HUES64 (cell line): ENCODE measurements at regions not wholly inside any gene's neighbourhood (a gene's known extent, or its start where the extent isn't known, plus 50 kb on each side); places are given as distances from the start of the nearest gene placed in this dataset.
"Not testable (repeated sequence)": the region's sequence is repeated elsewhere in the genome, so short reads cannot be mapped to it uniquely, and the experiment has no call there.

ENCODE experiments used
- H3K27ac ChIP-seq: 2 replicates; pipeline ENCODE4 v1.7.0; 2013; ENCODE audit warnings: low read depth, low read length, inconsistent platforms
- H3K27me3 ChIP-seq: 2 replicates; pipeline ENCODE4 v1.6.1; 2013; ENCODE audit warnings: mild to moderate bottlenecking, low read length; ENCODE audit not compliant: insufficient read depth
- H3K36me3 ChIP-seq: 2 replicates; pipeline ENCODE4 v1.6.1; 2013; ENCODE audit warnings: mild to moderate bottlenecking, low read length; ENCODE audit not compliant: insufficient read depth
- H3K4me1 ChIP-seq: 2 replicates; pipeline ENCODE4 v1.6.1; 2013; ENCODE audit warnings: mild to moderate bottlenecking, low read length, moderate library complexity; ENCODE audit not compliant: insufficient read depth
- H3K4me3 ChIP-seq: 2 replicates; pipeline ENCODE4 v1.5.1; 2013; ENCODE audit warnings: mild to moderate bottlenecking, low read length, moderate library complexity
- H3K9ac ChIP-seq: 2 replicates; pipeline ENCODE4 v1.6.1; 2013; ENCODE audit warnings: mild to moderate bottlenecking, low read depth, low read length
- H3K9me3 ChIP-seq: 2 replicates; pipeline ENCODE4 v1.6.1; 2013; ENCODE audit warnings: low read depth, low read length; ENCODE audit not compliant: insufficient read depth
- WGBS: fragments of 150-250, 120-280 bp; methylation state at CpG from one replicate; pipeline ENCODE4 v1.1.7; 2013; ENCODE audit warnings: missing lambda C conversion rate; 5-methylcytosine and 5-hydroxymethylcytosine counted together

DNA sequence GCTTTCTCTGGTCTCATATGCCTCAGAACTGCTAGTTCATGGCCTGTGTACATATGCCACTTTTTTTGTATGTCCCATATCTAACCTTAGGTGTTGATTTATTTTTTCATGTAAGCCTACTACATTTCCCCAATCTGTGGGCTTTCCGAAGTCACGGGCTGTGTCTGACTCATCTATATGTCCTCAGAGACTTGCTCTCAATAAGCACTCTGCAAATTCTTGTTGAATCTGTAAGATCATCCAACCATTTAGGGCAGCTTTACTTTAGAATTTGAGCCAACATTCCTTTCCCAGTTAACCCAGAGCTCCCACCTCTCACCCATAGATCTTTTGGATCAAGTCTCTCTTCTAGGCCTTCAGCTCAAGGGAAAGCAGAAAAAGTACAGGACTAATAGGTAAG, 263.4 kb downstream of the SEC61B start:
- H3K36me3 ChIP-seq: no peaks in the 10 kb centered on the region
- no peak overlapping the region for H3K9ac ChIP-seq
- H3K4me3 ChIP-seq: no peak overlapping the region
- no peak overlapping the region for H3K27ac ChIP-seq
- peaks cover 5% of the 10 kb centered on the region; the same call in 1 of the 2 replicates for H3K27me3 ChIP-seq
- peaks cover 13% of the 10 kb centered on the region for H3K4me1 ChIP-seq
- 97% methylated on average over 2 of the region's 2 CpGs for whole genome bisulfite sequencing
- H3K9me3 ChIP-seq: no peaks in the 10 kb centered on the region

- H3K36me3 ChIP-seq: no peaks in the 10 kb centered on the region
- no peak overlapping the region for H3K4me3 ChIP-seq
- no peak overlapping the region for H3K9ac ChIP-seq
- peaks cover 13% of the 10 kb centered on the region for H3K4me1 ChIP-seq
- peaks cover 5% of the 10 kb centered on the region; the same call in 1 of the 2 replicates for H3K27me3 ChIP-seq
- no peaks in the 10 kb centered on the region for H3K9me3 ChIP-seq
- H3K27ac ChIP-seq: no peak overlapping the region
These were observed 264.6 kb downstream of the SEC61B start for GRCh38 chr9:99486684-99487083.

GRCh38 chr9:99488131-99489059, 266.3 kb downstream of the SEC61B start:
- 17% methylated on average over 7 of the region's 7 CpGs for WGBS
- Histone ChIP-seq H3K4me3 (no peak overlapping the region), H3K9ac (no peak overlapping the region), H3K27ac (no peak overlapping the region; the same call in 1 of the 2 replicates), H3K9me3 (no peaks in the 10 kb centered on the region), H3K4me1 (peaks cover 13% of the 10 kb centered on the region), H3K36me3 (no peaks in the 10 kb centered on the region), H3K27me3 (peaks cover 5% of the 10 kb centered on the region; the same call in 1 of the 2 replicates)

GRCh38 chr9:99489060-99489413, 267.0 kb downstream of the SEC61B start:
- Histone ChIP-seq H3K27me3 (peaks cover 5% of the 10 kb centered on the region; the same call in 1 of the 2 replicates), H3K9ac (no peak overlapping the region), H3K9me3 (no peaks in the 10 kb centered on the region), H3K27ac (no peak overlapping the region), H3K4me3 (no peak overlapping the region), H3K36me3 (no peaks in the 10 kb centered on the region), H3K4me1 (peaks cover 13% of the 10 kb centered on the region)

DNA sequence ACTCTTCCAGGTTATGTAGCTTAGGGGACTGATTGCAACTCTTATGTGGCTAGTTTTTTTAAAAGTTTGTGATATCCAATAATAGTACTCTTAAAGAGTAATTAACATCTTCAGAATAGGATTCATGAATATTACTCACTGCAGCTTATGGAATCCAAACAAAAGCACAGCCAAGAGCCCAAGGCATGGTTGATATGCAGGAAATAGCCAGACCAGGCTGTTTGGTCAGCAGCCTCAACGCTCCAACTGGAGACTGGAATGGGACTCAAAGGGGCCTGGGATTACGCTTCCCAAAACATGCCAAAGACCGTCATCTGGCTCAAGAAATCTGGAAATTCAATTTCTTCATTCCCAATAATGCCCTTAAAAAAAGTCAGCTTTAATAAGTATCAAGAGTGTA, 268.6 kb downstream of the SEC61B start:
- H3K4me1 ChIP-seq: peaks cover 13% of the 10 kb centered on the region
- H3K4me3 ChIP-seq: no peak overlapping the region
- 55% methylated on average over 3 of the region's 3 CpGs for WGBS
- H3K27me3 ChIP-seq: peaks cover 5% of the 10 kb centered on the region; the same call in 1 of the 2 replicates
- H3K36me3 ChIP-seq: no peaks in the 10 kb centered on the region
- H3K9me3 ChIP-seq: no peaks in the 10 kb centered on the region
- no peak overlapping the region for H3K27ac ChIP-seq
- no peak overlapping the region for H3K9ac ChIP-seq

GRCh38 chr9:99491408-99492158, 269.5 kb downstream of the SEC61B start:
- H3K27ac ChIP-seq: no peak overlapping the region
- no peaks in the 10 kb centered on the region for H3K36me3 ChIP-seq
- H3K9me3 ChIP-seq: no peaks in the 10 kb centered on the region
- H3K9ac ChIP-seq: no peak overlapping the region
- no peak overlapping the region for H3K4me3 ChIP-seq
- H3K27me3 ChIP-seq: 0 out of 2 replicates have a peak, but pooled peaks cover 5% of the 10 kb centered on the region
- 93% methylated on average over 10 of the region's 10 CpGs for WGBS
- H3K4me1 ChIP-seq: peaks cover 13% of the 10 kb centered on the region

DNA sequence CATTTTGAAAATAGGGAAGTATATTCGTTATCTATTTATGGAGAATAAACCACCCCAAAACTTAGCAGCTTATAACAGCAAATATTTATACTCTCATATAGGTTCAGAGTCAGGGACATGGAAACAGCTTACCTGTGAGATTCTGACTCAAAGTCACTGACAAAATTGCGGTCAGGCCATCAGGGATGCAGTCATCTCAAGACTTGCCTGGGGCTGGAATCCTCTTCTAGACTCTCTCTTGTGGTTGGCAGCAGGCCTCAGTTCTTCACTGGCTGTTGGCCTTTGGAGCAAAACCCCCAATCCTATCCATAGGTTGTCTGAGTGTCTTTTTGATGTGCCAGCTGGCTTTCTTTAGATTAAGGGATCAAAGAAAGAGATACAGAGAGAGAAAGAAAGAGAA, 275.6 kb downstream of the SEC61B start:
- H3K9ac ChIP-seq: no peak overlapping the region
- no peak overlapping the region for H3K27ac ChIP-seq
- 0 out of 2 replicates have a peak, but pooled peaks cover 3% of the 10 kb centered on the region for H3K9me3 ChIP-seq
- no peak overlapping the region for H3K4me3 ChIP-seq
- H3K4me1 ChIP-seq: no peaks in the 10 kb centered on the region
- no peaks in the 10 kb centered on the region for H3K36me3 ChIP-seq
- H3K27me3 ChIP-seq: no peaks in the 10 kb centered on the region
- 95% methylated on average over 1 of the region's 2 CpGs for WGBS

DNA sequence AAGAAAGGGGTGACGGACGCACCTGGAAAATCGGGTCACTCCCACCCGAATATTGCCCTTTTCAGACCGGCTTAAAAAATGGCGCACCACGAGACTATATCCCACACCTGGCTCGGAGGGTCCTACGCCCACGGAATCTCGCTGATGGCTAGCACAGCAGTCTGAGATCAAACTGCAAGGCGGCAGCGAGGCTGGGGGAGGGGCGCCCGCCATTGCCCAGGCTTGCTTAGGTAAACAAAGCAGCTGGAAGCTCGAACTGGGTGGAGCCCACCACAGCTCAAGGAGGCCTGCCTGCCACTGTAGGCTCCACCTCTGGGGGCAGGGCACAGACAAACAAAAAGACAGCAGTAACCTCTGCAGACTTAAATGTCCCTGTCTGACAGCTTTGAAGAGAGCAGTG, 276.9 kb downstream of the SEC61B start:
- H3K27me3 ChIP-seq, H3K9ac ChIP-seq, H3K9me3 ChIP-seq, H3K4me1 ChIP-seq, H3K36me3 ChIP-seq, H3K27ac ChIP-seq: not testable (repeated sequence)
- H3K4me3 ChIP-seq: 0 out of 2 replicates have a peak overlapping the region, but pooled peaks have one; percentile 29
- WGBS: 11% methylated on average over 11 of the region's 16 CpGs

DNA sequence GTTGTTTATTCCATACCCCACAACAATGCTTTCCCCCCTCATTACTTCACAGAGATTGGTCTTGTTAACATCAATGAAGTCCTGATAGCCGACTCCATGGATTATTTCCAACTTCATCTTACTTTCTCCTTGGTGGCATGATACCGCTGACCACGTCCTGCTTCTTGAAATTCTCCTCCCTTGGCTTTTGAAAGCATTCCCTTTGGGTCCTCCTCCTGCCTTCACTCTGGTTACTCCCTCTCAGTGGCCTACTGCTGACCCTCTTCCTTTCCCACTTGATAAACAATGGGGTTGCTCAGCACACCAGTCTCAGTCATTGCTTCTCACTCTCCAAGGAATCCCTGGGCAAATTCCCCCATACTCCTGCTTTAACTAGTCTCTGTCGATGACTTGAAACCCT, 283.9 kb downstream of the SEC61B start:
- no peak overlapping the region for H3K27ac ChIP-seq
- H3K9ac ChIP-seq: no peak overlapping the region
- no peaks in the 10 kb centered on the region for H3K9me3 ChIP-seq
- peaks cover 9% of the 10 kb centered on the region; the same call in 1 of the 2 replicates for H3K4me1 ChIP-seq
- no peaks in the 10 kb centered on the region for H3K27me3 ChIP-seq
- H3K36me3 ChIP-seq: no peaks in the 10 kb centered on the region
- H3K4me3 ChIP-seq: no peak overlapping the region
- WGBS: 88% methylated on average over 4 of the region's 4 CpGs

DNA sequence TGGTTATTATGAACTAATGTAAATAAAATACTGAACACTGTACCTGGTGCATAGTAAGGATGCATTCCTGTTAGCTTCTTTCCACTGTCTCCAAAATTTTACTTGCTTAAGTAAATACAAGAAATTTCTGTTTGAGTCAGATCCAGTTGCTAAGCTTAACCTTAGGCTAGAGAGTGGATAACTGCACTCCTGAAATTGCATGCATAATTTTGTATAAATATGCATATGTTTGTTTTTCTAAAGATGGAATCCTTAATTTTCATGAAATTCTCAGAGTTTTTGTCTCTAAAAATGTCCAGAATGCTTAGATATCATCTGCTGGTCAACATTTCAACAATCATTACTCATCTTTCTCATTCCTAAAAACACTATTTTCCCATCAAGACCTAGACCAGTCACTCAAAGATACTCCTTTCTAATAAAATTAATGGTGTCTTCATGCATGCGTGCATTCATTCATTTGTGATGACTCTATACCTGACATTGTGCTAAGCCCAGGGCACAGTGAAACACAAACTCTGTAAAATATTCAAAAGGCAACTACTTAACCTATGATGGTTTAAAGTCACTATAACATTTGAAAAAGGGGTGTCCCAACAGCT, 284.8 kb downstream of the SEC61B start:
- Histone ChIP-seq H3K9ac (no peak overlapping the region), H3K27ac (no peak overlapping the region), H3K4me1 (peaks cover 9% of the 10 kb centered on the region; the same call in 1 of the 2 replicates), H3K27me3 (no peaks in the 10 kb centered on the region), H3K4me3 (no peak overlapping the region), H3K36me3 (no peaks in the 10 kb centered on the region), H3K9me3 (no peaks in the 10 kb centered on the region)
- 100% methylated on average over 1 of the region's 1 CpG for WGBS
